ENCODE measurements at regions not wholly inside any gene's neighbourhood (a gene's known extent, or its start where the extent isn't known, plus 50 kb on each side); places are given as distances from the start of the nearest gene placed in this dataset.

- H3K27me3 ChIP-seq = no peaks in the 10 kb centered on the region
- DNase-seq (no peak), ATAC-seq (ENCODE audit: low FRiP score in 2 of 2) (no peak)
- no peak for TF ChIP-seq CTCF (IDR thresholded peaks at IDR 0.05)
- TF ChIP-seq EP300 (IDR thresholded peaks at IDR 0.05) = no peak
- no peak for TF ChIP-seq POLR2A (IDR thresholded peaks at IDR 0.05)
- no peak for TF ChIP-seq POLR2AphosphoS5 (IDR thresholded peaks at IDR 0.05)
- H3K36me3 ChIP-seq = no peaks in the 10 kb centered on the region
- WGBS, 2 donors = 85 to 86% methylated on average over 6 of the region's 6 CpGs
- no peak overlapping the region for H3K27ac ChIP-seq
- H3K4me3 ChIP-seq = no peak overlapping the region
- peaks cover 0 to 10% (median 2%) of the 10 kb centered on the region in 4 donors for H3K4me1 ChIP-seq
- no peaks in the 10 kb centered on the region for H3K9me3 ChIP-seq
These were observed 176.5 kb upstream of the RUNX1 start for GRCh38 chr21:35225573-35225972.

- ATAC-seq (ENCODE audit: low FRiP score in 2 of 2) (no peak), DNase-seq (no peak)
- Histone ChIP-seq H3K4me1 (peaks cover 0 to 10% (median 2%) of the 10 kb centered on the region in 4 donors), H3K9me3 (no peaks in the 10 kb centered on the region), H3K27me3 (no peaks in the 10 kb centered on the region), H3K36me3 (no peaks in the 10 kb centered on the region), H3K27ac (no peak overlapping the region), H3K4me3 (no peak overlapping the region)
- 82 to 83% methylated on average over 6 of the region's 6 CpGs for WGBS, 2 donors
- TF ChIP-seq EP300 (IDR thresholded peaks at IDR 0.05) (no peak), POLR2A (IDR thresholded peaks at IDR 0.05) (no peak), POLR2AphosphoS5 (IDR thresholded peaks at IDR 0.05) (no peak), CTCF (IDR thresholded peaks at IDR 0.05) (no peak)
These were observed 174.5 kb upstream of the RUNX1 start for GRCh38 chr21:35223480-35224156.

GRCh38 chr21:35222541-35222941 is 173.4 kb upstream of the RUNX1 start:
- H3K4me1 ChIP-seq = peaks cover 0 to 10% (median 2%) of the 10 kb centered on the region in 4 donors
- no peaks in the 10 kb centered on the region for H3K9me3 ChIP-seq
- no peaks in the 10 kb centered on the region for H3K36me3 ChIP-seq
- 34% methylated on average over 3 of the region's 3 CpGs for WGBS, 2 donors
- ATAC-seq (ENCODE audit: low FRiP score in 2 of 2) = peak in 1 of 2 donors; percentile 32
- TF ChIP-seq EP300 (IDR thresholded peaks at IDR 0.05) (no peak), CTCF (IDR thresholded peaks at IDR 0.05) (no peak), POLR2A (IDR thresholded peaks at IDR 0.05) (no peak), POLR2AphosphoS5 (IDR thresholded peaks at IDR 0.05) (no peak)
- DNase-seq = no peak
- H3K27ac ChIP-seq = no peak overlapping the region
- no peaks in the 10 kb centered on the region for H3K27me3 ChIP-seq
- H3K4me3 ChIP-seq = no peak overlapping the region

GRCh38 chr21:35222021-35222420 is 172.9 kb upstream of the RUNX1 start:
- Histone ChIP-seq H3K9me3 (no peaks in the 10 kb centered on the region), H3K27ac (no peak overlapping the region), H3K36me3 (no peaks in the 10 kb centered on the region), H3K4me3 (no peak overlapping the region), H3K4me1 (peaks cover 0 to 10% (median 2%) of the 10 kb centered on the region in 4 donors), H3K27me3 (no peaks in the 10 kb centered on the region)
- DNase-seq = no peak
- 78 to 81% methylated on average over 3 of the region's 3 CpGs for WGBS, 2 donors
- no peak for TF ChIP-seq EP300 (IDR thresholded peaks at IDR 0.05)
- ATAC-seq (ENCODE audit: low FRiP score in 2 of 2) = no peak

GRCh38 chr21:35220301-35220700 is 171.2 kb upstream of the RUNX1 start:
- Histone ChIP-seq H3K4me3 (no peak overlapping the region), H3K36me3 (no peaks in the 10 kb centered on the region), H3K27ac (no peak overlapping the region), H3K4me1 (peaks cover 0 to 10% (median 2%) of the 10 kb centered on the region in 4 donors), H3K9me3 (no peaks in the 10 kb centered on the region), H3K27me3 (no peaks in the 10 kb centered on the region)
- DNase-seq (no peak), ATAC-seq (ENCODE audit: low FRiP score in 2 of 2) (no peak)
- no peak for TF ChIP-seq POLR2A (IDR thresholded peaks at IDR 0.05)
- TF ChIP-seq EP300 (IDR thresholded peaks at IDR 0.05) = no peak
- TF ChIP-seq POLR2AphosphoS5 (IDR thresholded peaks at IDR 0.05) = no peak
- no peak for TF ChIP-seq CTCF (IDR thresholded peaks at IDR 0.05)
- WGBS, 2 donors = 96 to 100% methylated on average over 1 of the region's 1 CpG

All from upper lobe of left lung (tissue), 6 donors.